ENCODE measurements at regions not wholly inside any gene's neighbourhood (a gene's known extent, or its start where the extent isn't known, plus 50 kb on each side); places are given as distances from the start of the nearest gene placed in this dataset.

DNA sequence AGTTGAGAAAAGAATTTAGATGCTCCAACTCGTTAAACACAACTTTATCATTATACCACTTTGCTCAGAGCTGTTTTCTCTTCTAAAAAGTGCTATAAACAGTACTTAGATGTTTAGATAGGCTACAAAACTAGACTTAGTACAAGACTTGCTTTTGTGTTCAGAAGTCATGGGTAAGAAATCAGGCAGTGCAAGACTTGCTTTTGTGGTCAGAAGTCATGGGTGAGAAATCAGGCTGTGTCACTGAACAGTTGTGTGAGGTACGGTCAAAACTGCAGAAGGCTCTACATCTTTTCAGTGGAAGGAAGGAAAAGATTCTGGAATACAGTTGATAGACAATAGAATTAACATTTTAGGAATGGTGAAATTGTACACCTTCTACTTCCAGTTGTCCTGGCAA is 239.7 kb downstream of the DNAJB9 start:
- no peak for TF ChIP-seq EZH2phosphoT487 (IDR thresholded peaks at IDR 0.05; ENCODE audit: borderline replicate concordance, low read length)
- TF ChIP-seq, protein P1, sequence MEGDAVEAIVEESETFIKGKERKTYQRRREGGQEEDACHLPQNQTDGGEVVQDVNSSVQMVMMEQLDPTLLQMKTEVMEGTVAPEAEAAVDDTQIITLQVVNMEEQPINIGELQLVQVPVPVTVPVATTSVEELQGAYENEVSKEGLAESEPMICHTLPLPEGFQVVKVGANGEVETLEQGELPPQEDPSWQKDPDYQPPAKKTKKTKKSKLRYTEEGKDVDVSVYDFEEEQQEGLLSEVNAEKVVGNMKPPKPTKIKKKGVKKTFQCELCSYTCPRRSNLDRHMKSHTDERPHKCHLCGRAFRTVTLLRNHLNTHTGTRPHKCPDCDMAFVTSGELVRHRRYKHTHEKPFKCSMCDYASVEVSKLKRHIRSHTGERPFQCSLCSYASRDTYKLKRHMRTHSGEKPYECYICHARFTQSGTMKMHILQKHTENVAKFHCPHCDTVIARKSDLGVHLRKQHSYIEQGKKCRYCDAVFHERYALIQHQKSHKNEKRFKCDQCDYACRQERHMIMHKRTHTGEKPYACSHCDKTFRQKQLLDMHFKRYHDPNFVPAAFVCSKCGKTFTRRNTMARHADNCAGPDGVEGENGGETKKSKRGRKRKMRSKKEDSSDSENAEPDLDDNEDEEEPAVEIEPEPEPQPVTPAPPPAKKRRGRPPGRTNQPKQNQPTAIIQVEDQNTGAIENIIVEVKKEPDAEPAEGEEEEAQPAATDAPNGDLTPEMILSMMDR (IDR thresholded peaks at IDR 0.05; ENCODE audit: low read depth, low read length, poor library complexity, severe bottlenecking), result no peak
- H3F3A ChIP-seq (ENCODE audit: control insufficient read depth, insufficient read depth), result no peaks in the 10 kb centered on the region
- H3K9me3 ChIP-seq (ENCODE audit: control insufficient read depth, insufficient read depth, low read length), result no peaks in the 10 kb centered on the region
- no peaks in the 10 kb centered on the region for H3K79me2 ChIP-seq (ENCODE audit: control insufficient read depth, low read length)
- H3K27me3 ChIP-seq (ENCODE audit: control insufficient read depth, low read length), result 0 out of 2 replicates have a peak, but pooled peaks cover 4% of the 10 kb centered on the region
- H3K4me3 ChIP-seq (ENCODE audit: low read length), result no peak overlapping the region
- H4K20me1 ChIP-seq (ENCODE audit: control insufficient read depth, insufficient read depth, low read depth, low read length), result no peaks in the 10 kb centered on the region
- no peak overlapping the region for H3K4me2 ChIP-seq (ENCODE audit: low read length)
- no peaks in the 10 kb centered on the region for H3K4me1 ChIP-seq (ENCODE audit: control insufficient read depth, low read length)
- H3K27ac ChIP-seq (ENCODE audit: low read depth, low read length), result no peak overlapping the region
- H3K9me2 ChIP-seq (replicated peaks; ENCODE audit: control insufficient read depth, low read length), result no peaks in the 10 kb centered on the region
- H3K36me3 ChIP-seq (ENCODE audit: control insufficient read depth, low read length), result no peaks in the 10 kb centered on the region

DNA sequence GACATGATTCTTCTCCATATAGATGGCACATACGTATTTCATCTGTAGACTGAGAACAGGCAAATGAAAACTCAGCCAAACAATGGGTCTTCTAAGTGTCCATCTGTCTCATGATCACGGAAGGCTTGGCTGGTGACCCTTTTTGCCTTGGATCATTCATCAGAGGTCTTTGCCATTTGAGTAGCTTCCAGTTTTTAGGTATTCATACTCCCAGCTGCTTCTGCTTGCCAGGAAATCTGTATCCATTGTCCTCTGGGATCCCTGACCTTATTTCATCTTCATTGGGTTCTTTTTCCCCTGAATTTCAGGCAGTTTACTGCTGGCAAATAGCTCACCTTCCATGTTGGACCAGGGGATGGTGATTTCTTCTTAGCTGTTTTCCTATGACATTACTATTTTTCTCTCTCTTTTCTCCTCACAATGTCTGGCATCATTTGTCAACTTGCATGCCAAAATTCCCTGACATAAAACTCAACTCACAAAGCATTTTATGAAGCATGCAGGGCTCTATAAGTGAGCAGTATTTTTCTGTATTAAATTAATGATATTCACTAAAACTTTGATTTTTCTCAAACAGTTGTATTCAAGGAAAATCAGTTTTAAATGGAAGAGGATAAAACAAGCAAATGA is 241.2 kb downstream of the DNAJB9 start:
- H3K4me1 ChIP-seq (ENCODE audit: control insufficient read depth, low read length), result no peaks in the 10 kb centered on the region
- no peak overlapping the region for H3K27ac ChIP-seq (ENCODE audit: low read depth, low read length)
- no peaks in the 10 kb centered on the region for H4K20me1 ChIP-seq (ENCODE audit: control insufficient read depth, insufficient read depth, low read depth, low read length)
- H3K9me2 ChIP-seq (replicated peaks; ENCODE audit: control insufficient read depth, low read length), result no peaks in the 10 kb centered on the region
- H3K9me3 ChIP-seq (ENCODE audit: control insufficient read depth, insufficient read depth, low read length), result no peaks in the 10 kb centered on the region
- TF ChIP-seq, protein P1 (IDR thresholded peaks at IDR 0.05; ENCODE audit: low read depth, low read length, poor library complexity, severe bottlenecking), result no peak
- no peak for TF ChIP-seq EZH2phosphoT487 (IDR thresholded peaks at IDR 0.05; ENCODE audit: borderline replicate concordance, low read length)
- no peaks in the 10 kb centered on the region for H3K79me2 ChIP-seq (ENCODE audit: control insufficient read depth, low read length)
- H3K36me3 ChIP-seq (ENCODE audit: control insufficient read depth, low read length), result no peaks in the 10 kb centered on the region
- no peaks in the 10 kb centered on the region for H3F3A ChIP-seq (ENCODE audit: control insufficient read depth, insufficient read depth)
- H3K4me3 ChIP-seq (ENCODE audit: low read length), result no peak overlapping the region
- H3K27me3 ChIP-seq (ENCODE audit: control insufficient read depth, low read length), result 0 out of 2 replicates have a peak, but pooled peaks cover 4% of the 10 kb centered on the region
- H3K4me2 ChIP-seq (ENCODE audit: low read length), result no peak overlapping the region

DNA sequence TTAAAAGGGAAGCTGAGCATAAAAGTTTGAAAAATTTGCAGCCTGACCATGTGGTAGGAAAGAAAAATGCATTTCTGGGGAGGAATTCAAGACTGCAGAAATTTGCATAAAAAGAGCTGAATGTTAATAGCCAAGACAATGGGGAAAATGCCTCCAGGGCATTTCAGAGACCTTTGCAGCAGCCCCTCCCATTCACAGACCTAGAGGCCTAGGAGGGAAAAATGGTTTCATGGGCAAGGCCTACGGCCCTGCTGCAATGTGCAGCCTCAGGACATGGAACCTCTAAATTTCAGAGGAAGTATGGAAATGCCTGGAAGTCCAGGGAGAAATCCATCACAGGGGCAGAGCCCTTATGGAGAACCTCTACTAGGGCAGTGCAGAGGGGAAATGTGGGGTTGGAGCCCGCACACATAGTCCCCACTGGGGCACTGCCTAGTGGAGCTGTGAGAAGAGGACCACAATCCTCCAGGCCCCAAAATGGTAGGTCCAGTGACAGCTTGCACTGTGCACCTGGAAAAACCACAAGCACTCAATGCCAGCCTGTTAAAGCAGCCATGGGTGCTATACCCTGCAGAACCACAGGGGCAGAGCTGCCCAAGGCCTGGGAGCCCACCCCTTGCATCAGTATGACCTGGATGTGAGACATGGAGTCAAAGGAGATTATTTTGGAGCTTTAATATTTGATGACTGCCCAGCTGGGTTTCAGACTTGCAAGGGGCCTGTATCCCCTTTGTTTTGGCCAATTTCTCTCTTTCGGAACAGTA is 243.8 kb downstream of the DNAJB9 start:
- H3K9me2 ChIP-seq (replicated peaks; ENCODE audit: control insufficient read depth, low read length), result no peaks in the 10 kb centered on the region
- H3K4me2 ChIP-seq (ENCODE audit: low read length), result no peak overlapping the region
- H4K20me1 ChIP-seq (ENCODE audit: control insufficient read depth, insufficient read depth, low read depth, low read length), result no peaks in the 10 kb centered on the region
- no peak overlapping the region for H3K4me3 ChIP-seq (ENCODE audit: low read length)
- H3F3A ChIP-seq (ENCODE audit: control insufficient read depth, insufficient read depth), result no peaks in the 10 kb centered on the region
- H3K9me3 ChIP-seq (ENCODE audit: control insufficient read depth, insufficient read depth, low read length), result no peaks in the 10 kb centered on the region
- no peaks in the 10 kb centered on the region for H3K79me2 ChIP-seq (ENCODE audit: control insufficient read depth, low read length)
- H3K36me3 ChIP-seq (ENCODE audit: control insufficient read depth, low read length), result no peaks in the 10 kb centered on the region
- no peak overlapping the region for H3K27ac ChIP-seq (ENCODE audit: low read depth, low read length)
- no peaks in the 10 kb centered on the region for H3K4me1 ChIP-seq (ENCODE audit: control insufficient read depth, low read length)
- TF ChIP-seq EZH2phosphoT487 (IDR thresholded peaks at IDR 0.05; ENCODE audit: borderline replicate concordance, low read length), result no peak
- TF ChIP-seq, protein P1 (IDR thresholded peaks at IDR 0.05; ENCODE audit: low read depth, low read length, poor library complexity, severe bottlenecking), result no peak
- H3K27me3 ChIP-seq (ENCODE audit: control insufficient read depth, low read length), result 0 out of 2 replicates have a peak, but pooled peaks cover 4% of the 10 kb centered on the region
